DMS 273 (cell line): ENCODE measurements at regions not wholly inside any gene's neighbourhood (a gene's known extent, or its start where the extent isn't known, plus 50 kb on each side); places are given as distances from the start of the nearest gene placed in this dataset.

Experiments
- DNase-seq: peaks from one replicate; lab custom pipeline; 2025; ENCODE audit not compliant: unreplicated experiment; lab: John Stamatoyannopoulos, UW

- no peak for DNase-seq
Observed at GRCh38 chr7:9822458-9823290, 1151.0 kb upstream of the PHF14 start.

- no peak for DNase-seq
Observed at GRCh38 chr7:9835199-9835598, 1138.5 kb upstream of the PHF14 start.

GRCh38 chr7:9836671-9837070, 1137.0 kb upstream of the PHF14 start:
- DNase-seq, result no peak

- DNase-seq, result no peak
Observed at GRCh38 chr7:9842301-9842700, 1131.4 kb upstream of the PHF14 start.

GRCh38 chr7:9846902-9847301, 1126.8 kb upstream of the PHF14 start:
- DNase-seq, result no peak

- DNase-seq, result no peak
Observed at GRCh38 chr7:9854605-9855004, 1119.1 kb upstream of the PHF14 start.

GRCh38 chr7:9856668-9857067, 1117.0 kb upstream of the PHF14 start:
- no peak for DNase-seq

GRCh38 chr7:9863545-9863944, 1110.1 kb upstream of the PHF14 start:
- no peak for DNase-seq

GRCh38 chr7:9869151-9869550, 1104.5 kb upstream of the PHF14 start:
- no peak for DNase-seq

- DNase-seq, result no peak
Observed at GRCh38 chr7:9869566-9869965, 1104.1 kb upstream of the PHF14 start.

- DNase-seq, result no peak
Observed at GRCh38 chr7:9870674-9871073, 1103.0 kb upstream of the PHF14 start.

- DNase-seq, result no peak
Observed at GRCh38 chr7:9874182-9874581, 1099.5 kb upstream of the PHF14 start.

- no peak for DNase-seq
Observed at GRCh38 chr7:9876053-9876452, 1097.6 kb upstream of the PHF14 start.

- no peak for DNase-seq
Observed at GRCh38 chr7:9889554-9889953, 1084.1 kb upstream of the PHF14 start.

GRCh38 chr7:9890092-9890491, 1083.6 kb upstream of the PHF14 start:
- peak; percentile 13 for DNase-seq

- no peak for DNase-seq
Observed at GRCh38 chr7:9891056-9891455, 1082.6 kb upstream of the PHF14 start.

GRCh38 chr7:9900339-9900738, 1073.3 kb upstream of the PHF14 start:
- no peak for DNase-seq

- DNase-seq, result no peak
Observed at GRCh38 chr7:9921326-9921725, 1052.3 kb upstream of the PHF14 start.

GRCh38 chr7:9937944-9938631, 1035.6 kb upstream of the PHF14 start:
- DNase-seq, result peak; percentile 52

GRCh38 chr7:9939176-9939575, 1034.5 kb upstream of the PHF14 start:
- DNase-seq, result no peak

GRCh38 chr7:9945131-9945530, 1028.5 kb upstream of the PHF14 start:
- DNase-seq, result peak; percentile 41

- no peak for DNase-seq
Observed at GRCh38 chr7:9945857-9946256, 1027.8 kb upstream of the PHF14 start.

GRCh38 chr7:9955138-9955537, 1018.5 kb upstream of the PHF14 start:
- no peak for DNase-seq
